Gastrocnemius medialis (tissue), 4 donors: ENCODE measurements at regions not wholly inside any gene's neighbourhood (a gene's known extent, or its start where the extent isn't known, plus 50 kb on each side); places are given as distances from the start of the nearest gene placed in this dataset.

Experiments used
- ATAC-seq, 2 donors: fragments of 150-250 bp; one replicate each; pipeline ENCODE4 v1.9.1; 2016
- DNase-seq, 2 donors: peaks; one replicate each; pipeline ENCODE4 v3.0.0-alpha.2; 2019
- H3K27ac ChIP-seq, 4 donors: fragments of 200-600 bp; sonication (generic); 1 replicate in 1 of 4; 2 replicates in 3 of 4; pipeline ENCODE4 v1.5.1; 2016 to 2018; ENCODE audit warnings: mild to moderate bottlenecking in 2 of 4, moderate library complexity in 1 of 4
- H3K27me3 ChIP-seq, 3 donors: fragments of 200-600 bp; sonication (generic) in 2 of 3; 1 replicate in 1 of 3; 2 replicates in 2 of 3; pipeline versions ENCODE4 v1.5.1 to v1.6.0; 2016 to 2019; ENCODE audit warnings: mild to moderate bottlenecking in 1 of 3, moderate library complexity in 1 of 3
- H3K36me3 ChIP-seq, 2 donors: fragments of 200-600 bp; sonication (generic) in 1 of 2; one replicate each; pipeline ENCODE4 v1.5.1; 2017 to 2018
- H3K4me1 ChIP-seq, 2 donors: fragments of 200-600 bp; sonication (generic) in 1 of 2; one replicate each; pipeline ENCODE4 v1.5.1; 2016 to 2017; ENCODE audit warnings: mild to moderate bottlenecking in 2 of 2
- H3K4me3 ChIP-seq, 4 donors: fragments of 200-600 bp; sonication (generic) in 3 of 4; 1 replicate in 1 of 4; 2 replicates in 3 of 4; pipeline ENCODE4 v1.5.1; 2016 to 2019; ENCODE audit warnings: mild to moderate bottlenecking in 2 of 4
- H3K9me3 ChIP-seq, 3 donors: fragments of 200-600 bp; sonication (generic) in 2 of 3; 1 replicate in 1 of 3; 2 replicates in 2 of 3; pipeline ENCODE4 v1.5.1; 2016 to 2019
- CTCF ChIP-seq, 5 experiments: fragments of 450-650 bp in 3 of 5; fragments of 200-600 bp in 2 of 5; sonication (generic) in 2 of 5; IDR thresholded peaks in 4 of 5; conservative IDR thresholded peaks in 1 of 5; 1 replicate in 4 of 5; 2 replicates in 1 of 5; pipeline ENCODE4 v1.5.1; 2016 to 2019; ENCODE audit warnings: antibody characterized with exemption in 5 of 5, mild to moderate bottlenecking in 3 of 5, moderate library complexity in 3 of 5
- POLR2A ChIP-seq, 2 donors: fragments of 450-650 bp; IDR thresholded peaks; one replicate each; pipeline ENCODE4 v1.6.1; 2017; ENCODE audit warnings: antibody characterized with exemption in 2 of 2, mild to moderate bottlenecking in 2 of 2, moderate library complexity in 2 of 2
- in situ Hi-C, 4 donors: fragments of 200-750 bp; cut with MboI; loops; one replicate each; pipeline versions ENCODE4 v1.15.0 to v1.8.0; 2017; ENCODE audit warnings: low sequenced_read_pairs in 4 of 4
- intact Hi-C: fragments of 100-400 bp; cut with DNase I; formaldehyde crosslinking; loops from one replicate; pipeline ENCODE4 v1.15.1; 2023; ENCODE audit warnings: low total_unique reads

GRCh38 chr21:28627691-28628090 lies 365.0 kb downstream of the LTN1 start:
- Histone ChIP-seq H3K36me3 (peaks cover 0 to 2% of the 10 kb centered on the region in 2 donors), H3K4me3 (no peak overlapping the region), H3K27me3 (no peaks in the 10 kb centered on the region), H3K4me1 (no peaks in the 10 kb centered on the region), H3K9me3 (no peaks in the 10 kb centered on the region), H3K27ac (no peak overlapping the region)
- TF ChIP-seq POLR2A (IDR thresholded peaks at IDR 0.05) (no peak), CTCF (IDR thresholded peaks at IDR 0.05 in 4 of 5, conservative IDR thresholded peaks at IDR 0.05 in 1 of 5) (no peak)
- intact Hi-C loops (no loop called here), in situ Hi-C loops (no loop called here)
- no peak for DNase-seq
- ATAC-seq, result no peak

- in situ Hi-C loops, result no loop called here
Measured at GRCh38 chr21:28627261-28627660, 365.4 kb downstream of the LTN1 start.

GRCh38 chr21:28624626-28625025 lies 368.1 kb downstream of the LTN1 start:
- intact Hi-C loops (no loop called here), in situ Hi-C loops (no loop called here)
- TF ChIP-seq POLR2A (IDR thresholded peaks at IDR 0.05) (no peak), CTCF (IDR thresholded peaks at IDR 0.05 in 4 of 5, conservative IDR thresholded peaks at IDR 0.05 in 1 of 5) (no peak)
- DNase-seq (no peak), ATAC-seq (no peak)
- H3K4me3 ChIP-seq, result no peak overlapping the region
- H3K9me3 ChIP-seq, result no peaks in the 10 kb centered on the region
- no peaks in the 10 kb centered on the region for H3K27me3 ChIP-seq
- H3K4me1 ChIP-seq, result no peaks in the 10 kb centered on the region
- H3K36me3 ChIP-seq, result peaks cover 0 to 2% of the 10 kb centered on the region in 2 donors
- H3K27ac ChIP-seq, result no peak overlapping the region

More at GRCh38 chr21:28627261-28627660, 365.4 kb downstream of the LTN1 start:
- Histone ChIP-seq H3K27ac (no peak overlapping the region), H3K36me3 (peaks cover 0 to 2% of the 10 kb centered on the region in 2 donors), H3K4me3 (no peak overlapping the region), H3K4me1 (no peaks in the 10 kb centered on the region), H3K9me3 (no peaks in the 10 kb centered on the region), H3K27me3 (no peaks in the 10 kb centered on the region)
- ATAC-seq, result no peak
- no peak for DNase-seq
- TF ChIP-seq POLR2A (IDR thresholded peaks at IDR 0.05), result no peak
- no peak for TF ChIP-seq CTCF (IDR thresholded peaks at IDR 0.05 in 4 of 5, conservative IDR thresholded peaks at IDR 0.05 in 1 of 5)
- intact Hi-C loops, result no loop called here

GRCh38 chr21:28617300-28617699 lies 375.4 kb downstream of the LTN1 start:
- H3K36me3 ChIP-seq, result no peaks in the 10 kb centered on the region
- H3K9me3 ChIP-seq, result no peaks in the 10 kb centered on the region
- in situ Hi-C loops, result no loop called here
- ATAC-seq, result no peak
- no peak overlapping the region for H3K4me3 ChIP-seq
- no peak for DNase-seq
- no peak for TF ChIP-seq CTCF (IDR thresholded peaks at IDR 0.05 in 4 of 5, conservative IDR thresholded peaks at IDR 0.05 in 1 of 5)
- no peak for TF ChIP-seq POLR2A (IDR thresholded peaks at IDR 0.05)
- no peaks in the 10 kb centered on the region for H3K27me3 ChIP-seq
- H3K4me1 ChIP-seq, result no peaks in the 10 kb centered on the region
- intact Hi-C loops, result no loop called here
- no peak overlapping the region for H3K27ac ChIP-seq

- Histone ChIP-seq H3K27me3 (no peaks in the 10 kb centered on the region), H3K36me3 (no peaks in the 10 kb centered on the region), H3K9me3 (no peaks in the 10 kb centered on the region), H3K27ac (no peak overlapping the region), H3K4me1 (no peaks in the 10 kb centered on the region), H3K4me3 (no peak overlapping the region)
- no peak for DNase-seq
- in situ Hi-C loops, result no loop called here
- no peak for ATAC-seq
- no peak for TF ChIP-seq POLR2A (IDR thresholded peaks at IDR 0.05)
- intact Hi-C loops, result no loop called here
Measured at GRCh38 chr21:28615276-28615675, 377.4 kb downstream of the LTN1 start.
